B cell (primary cell): ENCODE measurements at regions not wholly inside any gene's neighbourhood (a gene's known extent, or its start where the extent isn't known, plus 50 kb on each side); places are given as distances from the start of the nearest gene placed in this dataset.

Source experiments
- EZH2 ChIP-seq: IDR thresholded peaks from 2 replicates; pipeline ENCODE4 v1.6.1; 2012; ENCODE audit warnings: borderline replicate concordance, low read depth, mild to moderate bottlenecking, moderate library complexity, low read length; ENCODE audit not compliant: insufficient read depth, poor library complexity, severe bottlenecking
- TF ChIP-seq, protein P1 (sequence below): fragments of 200-600 bp; IDR thresholded peaks from one replicate; pipeline ENCODE4 v1.8.0; 2022; ENCODE audit warnings: antibody characterized with exemption, mild to moderate bottlenecking

DNA sequence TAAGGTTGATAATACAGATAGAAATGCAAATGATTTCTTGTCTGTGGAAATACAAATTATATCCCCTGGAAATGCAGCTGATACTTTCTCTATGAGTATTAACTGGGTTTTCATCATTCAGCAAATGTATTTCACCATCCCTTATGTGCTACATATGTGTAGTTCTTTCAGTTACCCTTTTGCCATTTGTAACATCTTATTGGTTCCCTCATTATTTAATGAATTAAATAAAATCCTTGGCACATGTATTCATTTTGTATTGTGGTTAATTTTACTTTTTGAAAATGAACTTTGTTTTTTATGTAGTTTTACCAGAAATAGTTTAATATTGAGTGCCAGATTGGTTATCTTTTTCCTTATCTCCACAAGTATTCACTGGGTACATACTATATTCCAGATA is 89.9 kb upstream of the DEPDC1 start:
- TF ChIP-seq, protein P1, sequence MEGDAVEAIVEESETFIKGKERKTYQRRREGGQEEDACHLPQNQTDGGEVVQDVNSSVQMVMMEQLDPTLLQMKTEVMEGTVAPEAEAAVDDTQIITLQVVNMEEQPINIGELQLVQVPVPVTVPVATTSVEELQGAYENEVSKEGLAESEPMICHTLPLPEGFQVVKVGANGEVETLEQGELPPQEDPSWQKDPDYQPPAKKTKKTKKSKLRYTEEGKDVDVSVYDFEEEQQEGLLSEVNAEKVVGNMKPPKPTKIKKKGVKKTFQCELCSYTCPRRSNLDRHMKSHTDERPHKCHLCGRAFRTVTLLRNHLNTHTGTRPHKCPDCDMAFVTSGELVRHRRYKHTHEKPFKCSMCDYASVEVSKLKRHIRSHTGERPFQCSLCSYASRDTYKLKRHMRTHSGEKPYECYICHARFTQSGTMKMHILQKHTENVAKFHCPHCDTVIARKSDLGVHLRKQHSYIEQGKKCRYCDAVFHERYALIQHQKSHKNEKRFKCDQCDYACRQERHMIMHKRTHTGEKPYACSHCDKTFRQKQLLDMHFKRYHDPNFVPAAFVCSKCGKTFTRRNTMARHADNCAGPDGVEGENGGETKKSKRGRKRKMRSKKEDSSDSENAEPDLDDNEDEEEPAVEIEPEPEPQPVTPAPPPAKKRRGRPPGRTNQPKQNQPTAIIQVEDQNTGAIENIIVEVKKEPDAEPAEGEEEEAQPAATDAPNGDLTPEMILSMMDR = no peak
- no peak for TF ChIP-seq EZH2
